GM21529 (cell line): ENCODE measurements at regions not wholly inside any gene's neighbourhood (a gene's known extent, or its start where the extent isn't known, plus 50 kb on each side); places are given as distances from the start of the nearest gene placed in this dataset.

Source experiments
- ATAC-seq: cut with Tn5 transposase; IDR thresholded peaks from one replicate; pipeline ENCODE4 v1.9.1; 2021; ENCODE audit not compliant: unreplicated experiment

DNA sequence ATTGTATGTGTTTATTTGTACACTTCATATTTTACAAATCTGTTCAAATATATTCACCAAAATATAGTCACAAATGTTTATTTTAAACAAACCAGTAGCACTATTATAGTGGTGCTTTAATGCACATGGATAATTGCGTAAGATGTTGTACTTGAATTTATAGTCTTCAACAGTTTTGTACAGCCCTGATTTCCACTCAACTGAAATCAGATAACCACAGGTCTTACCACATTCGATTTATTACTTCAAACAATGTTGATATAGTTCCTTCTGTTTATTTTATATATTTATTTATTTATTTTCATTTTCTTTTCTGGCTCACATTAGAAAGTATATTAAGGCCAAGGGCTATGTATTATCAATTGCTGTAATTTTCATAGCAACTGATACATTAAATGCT lies 99.4 kb upstream of the ZNF804A start:
- ATAC-seq = no peak

DNA sequence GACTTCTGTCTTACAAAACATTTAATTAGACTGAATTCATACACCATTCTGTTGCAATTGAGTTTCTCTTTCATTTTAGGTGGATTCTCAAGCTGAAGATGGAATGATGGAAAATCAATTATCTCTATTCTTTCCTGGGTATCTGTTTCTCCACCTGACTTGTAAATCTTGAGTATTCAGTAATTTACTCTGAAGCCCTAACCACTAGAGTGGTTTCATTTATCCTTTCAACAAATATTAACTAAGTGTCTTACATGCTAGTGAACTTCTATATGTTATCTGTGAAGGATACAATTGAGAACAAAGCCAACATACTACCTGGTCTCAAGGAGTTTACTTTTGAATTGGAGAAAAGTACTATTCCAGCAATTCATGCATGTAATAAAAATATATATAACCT lies 94.1 kb upstream of the ZNF804A start:
- no peak for ATAC-seq

DNA sequence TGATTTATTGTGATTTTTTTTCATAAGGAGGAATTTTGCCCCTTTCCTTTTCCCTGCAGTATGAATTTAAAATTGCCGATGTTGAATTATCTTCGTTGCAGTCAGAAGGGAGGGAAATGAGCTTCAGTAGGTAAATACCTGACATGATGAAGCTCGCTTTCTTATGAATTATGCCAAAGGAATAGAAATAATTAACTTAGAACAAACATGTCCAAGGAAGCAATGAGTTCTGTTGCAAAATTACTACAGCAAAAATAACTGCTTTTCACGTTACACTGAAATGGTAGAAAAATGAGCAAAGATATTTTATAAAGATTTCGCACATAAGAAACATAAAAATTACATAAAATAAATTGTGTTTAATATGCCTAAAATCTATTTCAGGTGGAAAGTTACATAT lies 91.1 kb upstream of the ZNF804A start:
- no peak for ATAC-seq

DNA sequence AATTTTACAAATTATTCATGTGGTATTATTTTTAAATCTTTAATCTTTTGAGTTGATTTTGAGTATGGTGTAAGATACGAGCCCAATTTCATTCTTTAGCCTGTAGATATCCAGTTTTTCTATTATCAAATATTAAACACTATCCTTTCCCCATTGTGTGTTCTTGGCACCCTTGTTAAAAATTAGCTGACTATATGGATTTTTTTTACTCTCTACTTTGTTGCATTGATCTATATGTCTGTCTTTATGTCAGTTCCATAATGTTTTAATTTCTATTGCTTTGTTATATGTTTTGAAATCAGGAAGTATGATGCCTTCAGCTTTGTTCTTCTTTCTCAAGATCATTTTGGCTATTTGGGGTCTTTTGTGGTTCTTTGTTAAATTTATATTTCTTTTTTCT lies 80.9 kb upstream of the ZNF804A start:
- ATAC-seq = no peak

DNA sequence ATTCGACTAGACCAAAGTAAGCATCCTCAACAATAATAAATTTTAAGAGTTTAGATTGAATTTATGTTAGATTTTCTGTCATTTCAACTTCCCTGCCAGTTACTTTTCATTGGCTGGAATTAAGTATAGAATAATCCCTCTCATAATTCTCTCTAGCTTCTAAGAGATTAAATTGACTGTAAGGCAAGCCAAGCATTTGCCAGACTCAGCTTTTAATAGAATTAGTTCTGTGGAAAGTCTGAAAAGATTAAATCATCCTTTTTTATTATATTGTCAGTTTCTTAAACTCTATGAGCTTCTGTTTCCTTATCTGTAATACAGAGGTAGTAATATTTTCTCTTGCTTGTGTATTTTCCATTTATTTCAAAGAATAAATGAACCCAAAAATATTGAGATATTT lies 77.9 kb upstream of the ZNF804A start:
- ATAC-seq = no peak

DNA sequence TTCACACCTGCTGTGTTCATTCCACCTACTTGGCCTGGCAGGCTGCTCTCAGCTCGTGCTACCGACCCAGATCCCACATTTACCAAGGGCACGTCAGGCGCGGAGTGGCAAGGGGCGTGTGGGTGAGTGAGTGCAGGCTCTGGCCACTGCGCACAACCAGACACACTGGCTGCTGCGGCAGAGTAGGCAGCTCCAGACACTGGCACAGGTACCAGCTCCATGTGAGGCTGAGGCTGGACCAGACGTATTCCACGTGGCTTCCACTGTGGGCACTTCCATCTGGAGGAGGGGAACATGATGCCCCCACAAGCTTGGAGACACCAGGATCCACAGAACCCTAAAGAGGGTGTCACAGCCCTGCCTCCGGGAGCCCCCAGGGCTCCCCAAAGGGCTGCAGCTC lies 74.6 kb upstream of the ZNF804A start:
- ATAC-seq = no peak

DNA sequence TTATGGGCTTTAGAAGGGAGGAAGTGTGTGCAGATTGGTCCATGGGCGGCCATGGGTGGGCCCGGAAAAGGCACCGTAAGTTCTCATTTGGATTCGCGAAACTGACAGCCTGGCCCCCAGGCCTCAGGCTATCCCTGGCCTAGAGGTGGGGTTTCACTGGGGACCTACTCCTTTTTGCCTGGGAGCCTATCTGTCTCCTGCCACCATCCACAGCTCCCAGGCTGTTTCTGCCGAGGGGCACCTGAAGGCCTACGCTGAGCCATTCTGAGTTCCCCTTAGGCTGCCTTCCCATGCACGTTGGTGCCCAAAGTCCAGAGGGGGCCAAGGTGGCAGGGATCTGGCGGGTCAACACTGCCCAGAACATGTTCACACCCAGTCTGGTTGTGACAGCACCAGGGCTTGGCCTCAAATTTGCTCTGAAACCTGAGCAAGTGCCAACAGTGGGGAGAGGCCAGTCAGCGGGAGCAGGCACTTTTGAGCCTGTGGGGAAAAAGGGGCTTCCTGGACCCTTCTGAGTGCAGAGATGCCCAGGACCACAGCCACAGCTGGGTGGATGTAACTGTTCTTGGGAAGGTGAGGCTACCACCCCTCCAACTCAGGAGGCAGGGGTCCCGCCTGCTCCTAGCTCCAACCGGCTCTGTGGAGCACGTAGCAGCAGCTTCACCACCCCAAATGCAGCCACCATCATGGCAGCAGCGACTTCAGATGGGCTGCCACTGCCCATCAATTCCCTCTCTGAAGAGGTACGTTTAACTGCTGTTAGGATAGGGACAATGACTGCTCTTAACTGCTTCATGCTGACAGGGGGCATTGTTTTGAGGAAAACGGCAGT lies 73.6 kb upstream of the ZNF804A start:
- no peak for ATAC-seq

DNA sequence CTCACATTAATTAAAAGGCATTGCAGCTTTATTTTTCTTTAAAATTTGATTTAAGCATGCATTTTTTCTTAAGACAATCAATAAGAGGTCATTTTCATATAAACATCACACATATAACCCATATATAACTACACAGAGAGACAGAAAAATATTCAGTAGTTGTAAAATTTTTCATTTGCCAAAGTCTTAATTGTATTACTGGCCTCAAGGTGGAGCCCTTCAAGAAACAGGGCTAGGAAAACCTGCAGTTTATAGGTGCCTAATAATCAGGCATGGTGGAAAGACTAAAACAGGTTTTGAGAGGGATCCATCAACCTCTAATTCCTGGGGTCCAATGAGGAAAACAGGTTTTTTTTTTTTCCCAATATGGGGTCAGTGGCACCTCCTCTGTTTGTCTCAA lies 71.3 kb upstream of the ZNF804A start:
- ATAC-seq = no peak

DNA sequence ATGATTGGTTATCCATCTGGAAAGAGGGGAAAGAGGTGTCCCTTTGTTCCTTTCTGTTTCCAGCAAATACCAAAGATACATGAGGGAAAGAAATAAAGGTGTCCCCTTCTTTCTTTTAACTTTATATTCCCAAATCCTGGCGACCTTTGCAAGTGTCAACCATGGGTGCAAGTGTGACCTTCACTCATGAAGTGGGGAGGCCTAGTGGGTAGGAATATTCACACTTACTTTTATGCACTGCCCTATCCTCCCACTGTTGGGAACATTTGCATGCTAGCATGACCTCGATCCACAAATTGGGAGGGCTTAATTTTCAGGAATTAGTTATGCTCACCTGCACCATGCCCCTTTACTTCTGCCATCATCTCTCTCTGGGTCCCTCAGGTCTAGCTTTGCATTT lies 70.2 kb upstream of the ZNF804A start:
- no peak for ATAC-seq

DNA sequence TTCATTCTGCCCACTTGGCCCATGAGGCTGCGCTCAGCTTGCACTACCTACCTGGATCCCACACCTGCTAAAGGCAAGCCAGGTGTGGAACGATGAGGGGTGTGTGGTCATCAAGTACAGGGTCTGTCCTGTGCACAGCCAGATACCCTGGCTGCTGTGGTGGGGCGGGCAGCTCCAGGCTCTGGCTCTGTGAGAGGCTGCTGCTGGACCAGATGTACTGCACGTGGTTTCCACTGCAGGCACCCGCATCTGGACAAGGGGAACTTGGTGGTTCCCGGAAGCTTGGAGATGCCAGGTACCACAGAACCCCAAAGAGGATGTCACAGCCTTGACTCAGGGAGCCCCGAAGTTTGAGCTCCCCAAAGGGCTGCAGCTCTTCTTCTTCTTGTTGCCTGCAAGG lies 68.1 kb upstream of the ZNF804A start:
- no peak for ATAC-seq

DNA sequence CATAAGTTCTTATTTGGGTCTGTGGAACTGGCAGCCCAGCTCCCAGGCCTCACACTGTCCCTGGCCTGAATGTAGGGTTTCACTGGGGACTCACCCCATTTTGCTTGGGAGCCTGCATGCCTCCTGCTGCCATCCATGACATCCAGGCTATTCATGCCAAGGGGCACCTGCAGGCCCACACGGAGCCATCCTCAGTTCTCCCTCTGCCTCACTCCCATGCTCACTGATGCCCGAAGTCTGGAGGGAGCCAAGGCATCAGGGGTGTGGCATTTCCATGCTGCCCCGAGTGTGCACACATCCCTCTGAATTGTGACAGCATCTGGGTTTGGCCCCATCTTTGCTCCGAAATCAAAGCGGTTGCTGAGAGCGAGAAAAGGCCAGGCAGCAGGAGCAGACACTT lies 67.4 kb upstream of the ZNF804A start:
- ATAC-seq = no peak

DNA sequence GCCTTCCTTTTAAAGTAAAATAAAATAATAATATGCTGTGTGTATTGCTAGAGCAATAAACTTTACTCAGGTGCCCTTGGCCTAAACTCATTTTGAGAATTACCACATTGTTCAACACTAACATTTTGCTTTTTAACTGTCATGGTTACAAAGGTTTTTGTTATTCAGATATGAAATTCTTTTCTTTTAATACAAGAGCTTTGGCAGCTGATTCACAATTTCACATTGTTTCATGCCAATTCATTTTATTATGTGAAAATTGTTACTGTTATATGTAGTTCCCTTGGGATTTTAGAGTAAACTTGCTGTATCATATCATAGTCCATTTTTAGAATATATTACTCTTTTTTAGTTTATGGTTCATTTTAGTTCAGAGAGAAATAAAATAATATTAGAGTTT lies 65.8 kb upstream of the ZNF804A start:
- ATAC-seq = no peak

DNA sequence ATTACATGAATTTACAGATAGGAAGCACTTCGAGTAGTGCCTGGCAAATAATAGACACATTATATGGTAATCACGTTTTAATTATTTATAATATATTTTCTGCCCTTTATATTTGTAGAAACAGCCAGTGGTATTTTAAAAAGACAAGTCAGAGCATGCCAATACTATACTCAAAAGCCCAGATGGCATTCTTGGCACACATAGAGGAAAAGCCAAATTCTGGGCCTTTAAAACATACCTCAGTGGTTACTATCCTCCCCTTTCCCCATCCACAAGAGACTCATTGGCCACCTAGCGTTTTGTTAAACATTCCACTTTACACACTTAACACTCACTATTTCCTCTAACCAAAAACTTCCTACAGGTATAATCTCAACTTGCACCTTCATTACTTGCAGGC lies 63.3 kb upstream of the ZNF804A start:
- ATAC-seq = no peak

DNA sequence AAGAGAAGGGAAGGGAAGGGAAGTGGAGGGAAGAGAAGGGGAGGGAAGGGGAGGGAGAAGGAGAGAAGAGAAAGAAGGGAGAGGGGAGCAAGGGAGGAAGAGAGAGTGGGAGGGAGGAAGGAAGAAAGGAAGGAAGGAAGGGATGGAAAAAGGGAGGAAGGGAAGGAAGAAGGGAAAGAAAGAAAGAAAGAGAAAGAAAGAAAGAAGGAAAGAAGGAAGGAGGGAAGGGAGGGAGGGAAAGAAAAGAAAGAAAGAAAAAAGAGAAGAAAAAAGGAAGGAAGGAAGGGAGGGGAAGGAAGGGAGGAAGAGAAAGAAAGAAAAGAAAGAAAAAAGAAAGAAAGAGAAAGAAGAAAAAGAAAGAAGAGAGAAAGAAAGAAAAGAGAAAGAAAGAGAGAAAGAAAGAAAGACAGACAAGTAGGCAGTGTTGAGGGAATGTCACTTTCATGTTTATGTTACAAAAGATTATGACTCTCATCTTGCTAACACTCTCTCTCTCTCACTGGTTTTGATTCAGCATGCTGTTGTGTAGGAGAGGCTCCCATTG lies 58.0 kb upstream of the ZNF804A start:
- ATAC-seq = no peak

DNA sequence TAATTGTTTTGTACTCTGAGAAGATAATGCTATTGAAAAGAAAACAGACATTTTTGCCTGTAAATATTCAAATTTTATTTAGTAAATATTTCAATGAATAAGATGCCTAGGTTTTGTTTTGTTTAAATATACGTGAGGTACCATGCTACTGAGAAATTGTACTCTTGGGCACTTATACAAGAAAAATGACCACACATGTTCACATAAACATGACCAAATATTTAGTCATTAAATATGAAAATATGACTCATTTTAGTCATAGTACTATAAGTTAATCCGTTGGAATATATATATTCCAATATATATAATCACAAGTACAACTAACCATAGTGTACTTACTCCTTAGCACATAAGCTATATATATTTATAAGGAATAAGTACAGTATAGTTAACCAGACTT lies 56.7 kb upstream of the ZNF804A start:
- no peak for ATAC-seq

DNA sequence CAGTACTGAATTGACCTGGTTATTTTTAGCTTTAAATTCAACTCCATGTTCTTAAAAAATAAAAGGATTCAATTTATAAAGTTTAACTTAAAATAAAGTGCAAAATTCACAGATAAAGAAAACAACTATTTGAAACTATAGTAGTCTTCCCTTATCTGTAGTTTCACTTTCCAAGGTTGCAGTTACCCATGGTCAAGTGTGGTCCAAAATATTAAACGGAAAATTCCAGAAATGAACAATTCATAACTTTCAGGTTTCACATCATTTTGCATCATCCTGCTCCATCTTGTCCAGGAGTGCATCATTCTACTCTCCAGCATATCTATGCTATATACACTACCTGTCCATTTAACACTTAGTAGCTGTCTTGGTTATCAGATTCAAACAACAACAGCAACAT lies 54.5 kb upstream of the ZNF804A start:
- no peak for ATAC-seq
